ENCODE measurements at regions not wholly inside any gene's neighbourhood (a gene's known extent, or its start where the extent isn't known, plus 50 kb on each side); places are given as distances from the start of the nearest gene placed in this dataset.

- no peaks in the 10 kb centered on the region for H3K36me3 ChIP-seq
- no peak for TF ChIP-seq CTCF (IDR thresholded peaks at IDR 0.05)
- no peaks in the 10 kb centered on the region for H3K4me1 ChIP-seq
- no peaks in the 10 kb centered on the region for H3K9me3 ChIP-seq
- intact Hi-C loops (cut with DNase I) = no loop called here
- no peak overlapping the region for H3K4me3 ChIP-seq
- peak; percentile 9 for DNase-seq
- no peak overlapping the region for H3K27ac ChIP-seq
- no peak overlapping the region for H3K9ac ChIP-seq (ENCODE audit: low read depth in 2 of 2, low read length in 2 of 2)
- H3K27me3 ChIP-seq = no peaks in the 10 kb centered on the region
Measured at GRCh38 chr13:112252804-112253590, 123.2 kb upstream of the SPACA7 start.

GRCh38 chr13:112253631-112254030 is 122.5 kb upstream of the SPACA7 start:
- intact Hi-C loops (cut with DNase I) = no loop called here
- H3K27me3 ChIP-seq = no peaks in the 10 kb centered on the region
- no peaks in the 10 kb centered on the region for H3K36me3 ChIP-seq
- H3K4me1 ChIP-seq = no peaks in the 10 kb centered on the region
- peak; percentile 3 for DNase-seq
- H3K9me3 ChIP-seq = no peaks in the 10 kb centered on the region
- no peak overlapping the region for H3K27ac ChIP-seq
- H3K4me3 ChIP-seq = no peak overlapping the region
- no peak overlapping the region for H3K9ac ChIP-seq (ENCODE audit: low read depth in 2 of 2, low read length in 2 of 2)
- TF ChIP-seq CTCF (IDR thresholded peaks at IDR 0.05) = no peak

- DNase-seq = peak; percentile 13
- Histone ChIP-seq H3K9me3 (no peaks in the 10 kb centered on the region), H3K9ac (ENCODE audit: low read depth in 2 of 2, low read length in 2 of 2) (no peak overlapping the region), H3K4me3 (no peak overlapping the region), H3K27me3 (no peaks in the 10 kb centered on the region), H3K36me3 (no peaks in the 10 kb centered on the region), H3K4me1 (no peaks in the 10 kb centered on the region), H3K27ac (no peak overlapping the region)
- TF ChIP-seq CTCF (IDR thresholded peaks at IDR 0.05) = no peak
- intact Hi-C loops (cut with DNase I) = no loop called here
Measured at GRCh38 chr13:112254061-112254818, 121.9 kb upstream of the SPACA7 start.

DNA sequence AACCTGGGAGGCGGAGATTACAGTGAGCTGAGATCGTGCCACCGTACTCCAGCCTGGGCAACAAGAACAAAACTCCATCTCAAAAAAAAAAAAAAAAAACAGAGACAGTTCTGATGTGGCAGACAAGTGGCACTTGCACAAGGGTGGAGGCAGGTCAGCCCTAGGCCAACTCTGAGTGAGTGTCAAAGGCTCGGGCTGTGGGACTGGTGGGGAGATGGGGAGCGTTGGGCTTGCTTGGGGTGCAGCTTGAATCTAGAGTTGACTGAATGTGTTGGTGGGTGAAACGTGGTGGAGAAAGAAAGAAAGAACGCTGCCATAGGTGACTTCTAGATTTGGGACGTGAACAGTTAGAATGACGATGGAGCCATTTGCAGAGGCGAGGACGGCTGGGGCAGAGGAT is 121.3 kb upstream of the SPACA7 start:
- DNase-seq = peak; percentile 9
- Histone ChIP-seq H3K27me3 (no peaks in the 10 kb centered on the region), H3K9ac (ENCODE audit: low read depth in 2 of 2, low read length in 2 of 2) (no peak overlapping the region), H3K4me3 (no peak overlapping the region), H3K9me3 (no peaks in the 10 kb centered on the region), H3K36me3 (no peaks in the 10 kb centered on the region), H3K27ac (no peak overlapping the region), H3K4me1 (no peaks in the 10 kb centered on the region)
- intact Hi-C loops (cut with DNase I) = no loop called here
- TF ChIP-seq CTCF (IDR thresholded peaks at IDR 0.05) = no peak

DNA sequence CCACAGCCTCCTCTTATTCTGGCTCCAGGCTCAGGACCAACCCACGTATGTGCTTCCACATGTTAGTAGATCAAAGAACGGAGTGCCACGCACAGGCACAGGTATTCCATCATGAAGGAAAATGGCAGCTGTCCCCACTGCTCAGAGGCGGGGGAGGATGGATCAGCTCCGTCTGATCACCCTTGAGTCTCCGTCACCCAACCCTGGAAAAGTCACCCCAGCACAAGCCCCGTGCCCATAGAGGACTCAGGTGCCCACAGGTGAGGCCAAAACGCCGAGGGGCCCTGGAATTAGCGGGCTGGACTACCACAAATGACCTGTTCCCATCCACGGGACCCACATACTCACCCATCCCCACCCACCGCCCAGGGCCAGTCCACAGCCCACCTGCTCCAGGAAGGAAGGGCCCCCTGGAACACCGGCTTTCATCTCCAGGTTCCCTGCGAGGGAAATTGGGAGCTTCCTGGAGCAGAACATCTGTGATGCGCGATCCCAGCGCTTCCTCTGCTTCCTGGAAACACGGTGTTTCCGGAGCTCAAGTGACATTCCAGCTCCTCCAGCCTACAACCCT is 120.5 kb upstream of the SPACA7 start:
- no peak for DNase-seq
- Histone ChIP-seq H3K4me1 (no peaks in the 10 kb centered on the region), H3K9ac (ENCODE audit: low read depth in 2 of 2, low read length in 2 of 2) (no peak overlapping the region), H3K27me3 (no peaks in the 10 kb centered on the region), H3K36me3 (no peaks in the 10 kb centered on the region), H3K4me3 (no peak overlapping the region), H3K9me3 (no peaks in the 10 kb centered on the region), H3K27ac (no peak overlapping the region)
- intact Hi-C loops (cut with DNase I) = no loop called here
- TF ChIP-seq CTCF (IDR thresholded peaks at IDR 0.05) = no peak
